ENCODE measurements at regions not wholly inside any gene's neighbourhood (a gene's known extent, or its start where the extent isn't known, plus 50 kb on each side); places are given as distances from the start of the nearest gene placed in this dataset.
"Not testable (repeated sequence)": the region's sequence is repeated elsewhere in the genome, so short reads cannot be mapped to it uniquely, and the experiment has no call there.

DNA sequence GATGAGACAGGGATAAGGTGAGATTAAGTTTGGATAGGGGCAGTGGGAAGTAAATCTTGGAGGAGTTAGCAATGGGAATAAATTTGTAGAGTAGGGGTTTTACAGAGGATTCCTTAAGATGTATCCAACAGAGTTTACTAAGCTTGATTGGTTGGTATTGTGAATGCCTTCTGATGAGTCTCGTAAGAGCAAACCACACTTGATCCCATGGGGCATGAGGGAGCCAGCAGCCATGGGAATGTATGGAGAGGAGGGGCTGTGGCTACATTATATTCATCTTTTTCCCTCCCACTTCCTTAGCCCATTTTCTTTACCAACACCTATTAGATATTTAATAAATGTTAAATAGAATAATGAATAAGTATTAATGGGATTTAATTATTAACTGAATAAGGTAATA lies 126.6 kb upstream of the NDST3 start:
- no peak for DNase-seq (ENCODE audit: low read depth)
- no peak overlapping the region for H3K4me3 ChIP-seq (ENCODE audit: low read depth, low read length)
- TF ChIP-seq, protein P1, sequence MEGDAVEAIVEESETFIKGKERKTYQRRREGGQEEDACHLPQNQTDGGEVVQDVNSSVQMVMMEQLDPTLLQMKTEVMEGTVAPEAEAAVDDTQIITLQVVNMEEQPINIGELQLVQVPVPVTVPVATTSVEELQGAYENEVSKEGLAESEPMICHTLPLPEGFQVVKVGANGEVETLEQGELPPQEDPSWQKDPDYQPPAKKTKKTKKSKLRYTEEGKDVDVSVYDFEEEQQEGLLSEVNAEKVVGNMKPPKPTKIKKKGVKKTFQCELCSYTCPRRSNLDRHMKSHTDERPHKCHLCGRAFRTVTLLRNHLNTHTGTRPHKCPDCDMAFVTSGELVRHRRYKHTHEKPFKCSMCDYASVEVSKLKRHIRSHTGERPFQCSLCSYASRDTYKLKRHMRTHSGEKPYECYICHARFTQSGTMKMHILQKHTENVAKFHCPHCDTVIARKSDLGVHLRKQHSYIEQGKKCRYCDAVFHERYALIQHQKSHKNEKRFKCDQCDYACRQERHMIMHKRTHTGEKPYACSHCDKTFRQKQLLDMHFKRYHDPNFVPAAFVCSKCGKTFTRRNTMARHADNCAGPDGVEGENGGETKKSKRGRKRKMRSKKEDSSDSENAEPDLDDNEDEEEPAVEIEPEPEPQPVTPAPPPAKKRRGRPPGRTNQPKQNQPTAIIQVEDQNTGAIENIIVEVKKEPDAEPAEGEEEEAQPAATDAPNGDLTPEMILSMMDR (conservative IDR thresholded peaks at IDR 0.05; ENCODE audit: low read depth, low read length), result no peak

DNA sequence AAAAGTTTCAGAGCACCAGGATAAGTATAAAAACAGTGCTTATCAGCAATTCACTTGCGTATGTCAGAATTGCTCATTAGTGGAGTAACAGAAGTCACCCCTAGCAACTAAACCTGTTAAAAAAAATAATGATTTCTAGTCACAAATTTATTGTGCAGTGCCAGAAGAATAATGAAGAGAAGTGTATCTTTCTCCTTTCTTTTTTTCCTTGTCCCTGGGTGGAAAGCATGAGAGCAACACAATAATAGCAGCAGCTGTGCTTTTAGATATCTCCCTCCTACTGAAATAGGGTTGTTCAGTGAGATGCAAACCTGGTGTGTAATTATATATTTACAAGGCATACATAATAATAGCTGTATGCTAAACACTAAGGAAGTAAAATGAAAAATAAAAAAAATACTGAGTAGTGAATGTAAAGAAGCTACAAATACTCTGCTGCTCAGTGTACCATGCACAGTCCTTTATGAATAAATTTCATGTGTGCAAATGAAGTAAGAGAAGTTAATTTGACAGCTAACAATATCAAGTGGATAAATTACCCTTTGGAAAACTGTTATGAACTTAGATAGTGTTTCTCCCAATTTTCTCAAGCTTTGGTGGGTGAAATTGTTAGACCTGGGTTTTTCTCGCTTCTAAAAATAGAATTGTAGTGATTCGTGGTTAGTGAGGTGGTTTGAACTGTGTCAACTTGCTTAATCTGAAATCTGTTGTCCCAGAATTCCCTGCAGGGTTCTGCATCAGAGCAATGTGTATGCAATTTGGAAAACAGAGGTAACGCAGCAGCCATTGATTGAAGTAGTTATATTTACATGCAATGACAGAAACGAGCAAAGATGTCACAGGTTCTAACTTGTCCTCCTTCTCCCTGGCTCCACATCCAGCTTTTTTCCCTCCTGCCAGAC lies 125.7 kb upstream of the NDST3 start:
- TF ChIP-seq, protein P1 (conservative IDR thresholded peaks at IDR 0.05; ENCODE audit: low read depth, low read length), result no peak
- H3K4me3 ChIP-seq (ENCODE audit: low read depth, low read length), result no peak overlapping the region
- no peak for DNase-seq (ENCODE audit: low read depth)

DNA sequence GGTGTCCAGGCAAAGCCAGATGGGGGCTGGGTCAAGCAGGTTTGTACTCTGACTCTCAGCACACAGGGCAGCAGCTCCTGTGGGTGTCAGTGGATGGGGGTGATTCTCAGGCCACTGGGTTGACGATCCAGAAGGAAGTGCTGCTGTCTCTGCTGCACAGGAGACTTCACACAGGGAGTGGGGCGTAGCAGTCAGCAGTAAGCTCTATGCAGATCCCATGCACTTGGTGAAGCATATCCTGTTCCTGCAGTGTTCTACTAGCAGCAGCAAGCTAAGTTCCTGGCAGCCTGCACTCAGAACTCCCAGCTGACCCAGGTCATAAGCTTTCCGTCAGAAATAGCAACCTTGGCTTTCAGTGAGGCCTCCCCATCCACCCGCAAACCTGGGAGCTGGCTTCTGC lies 117.6 kb upstream of the NDST3 start:
- TF ChIP-seq, protein P1 (conservative IDR thresholded peaks at IDR 0.05; ENCODE audit: low read depth, low read length), result no peak
- no peak for DNase-seq (ENCODE audit: low read depth)
- H3K4me3 ChIP-seq (ENCODE audit: low read depth, low read length), result no peak overlapping the region

DNA sequence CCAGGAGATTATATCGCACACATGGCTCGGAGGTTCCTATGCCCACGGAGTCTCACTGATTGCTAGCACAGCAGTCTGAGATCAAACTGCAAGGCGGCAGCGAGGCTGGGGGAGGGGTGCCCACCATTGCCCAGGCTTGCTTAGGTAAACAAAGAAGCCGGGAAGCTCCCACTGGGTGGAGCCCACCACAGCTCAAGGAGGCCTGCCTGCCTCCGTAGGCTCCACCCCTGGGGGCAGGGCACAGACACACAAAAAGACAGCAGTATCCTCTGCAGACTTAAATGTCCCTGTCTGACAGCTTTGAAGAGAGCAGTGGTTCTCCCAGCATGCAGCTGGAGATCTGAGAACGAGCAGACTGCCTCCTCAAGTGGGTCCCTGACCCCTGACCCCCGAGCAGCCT lies 112.0 kb upstream of the NDST3 start:
- not testable (repeated sequence) for DNase-seq (ENCODE audit: low read depth); H3K4me3 ChIP-seq (ENCODE audit: low read depth, low read length)

DNA sequence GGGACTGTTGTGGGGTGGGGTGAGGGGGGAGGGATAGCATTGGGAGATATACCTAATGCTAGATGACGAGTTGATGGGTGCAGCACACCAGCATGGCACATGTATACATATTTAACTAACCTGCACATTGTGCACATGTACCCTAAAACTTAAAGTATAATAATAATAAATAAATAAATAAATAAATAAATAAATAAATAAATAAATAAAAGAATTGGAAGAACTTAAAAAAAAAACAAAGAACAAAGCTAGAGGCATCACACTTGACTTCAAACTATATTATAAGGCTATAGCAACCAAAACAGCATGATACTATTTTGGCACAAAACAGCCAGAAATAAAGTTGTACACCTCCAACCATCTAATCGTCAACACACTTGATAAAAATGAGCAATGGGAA lies 106.5 kb upstream of the NDST3 start:
- H3K4me3 ChIP-seq (ENCODE audit: low read depth, low read length); DNase-seq (ENCODE audit: low read depth): not testable (repeated sequence)

DNA sequence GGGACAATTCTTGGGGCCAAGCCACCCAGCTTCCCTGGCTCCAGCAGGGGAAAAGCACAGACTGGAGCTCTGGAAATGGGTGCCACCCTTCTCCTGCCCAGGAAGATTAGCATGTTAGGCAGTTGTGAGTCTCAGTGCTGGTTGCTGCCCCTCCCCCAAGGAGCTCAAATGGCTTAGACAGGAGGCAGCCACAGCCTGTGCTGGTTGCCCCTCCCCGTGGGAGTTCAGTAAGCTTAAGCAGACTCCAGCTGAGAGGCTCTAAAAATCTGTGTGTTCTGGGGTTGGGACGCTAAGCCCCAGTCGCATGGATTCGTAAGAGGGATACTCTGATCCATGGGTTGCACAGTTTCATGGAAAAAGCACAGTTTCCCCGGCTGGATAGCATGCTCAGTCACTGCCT lies 92.7 kb upstream of the NDST3 start:
- no peak for DNase-seq (ENCODE audit: low read depth)
- H3K4me3 ChIP-seq (ENCODE audit: low read depth, low read length), result no peak overlapping the region
- TF ChIP-seq, protein P1 (conservative IDR thresholded peaks at IDR 0.05; ENCODE audit: low read depth, low read length), result no peak

DNA sequence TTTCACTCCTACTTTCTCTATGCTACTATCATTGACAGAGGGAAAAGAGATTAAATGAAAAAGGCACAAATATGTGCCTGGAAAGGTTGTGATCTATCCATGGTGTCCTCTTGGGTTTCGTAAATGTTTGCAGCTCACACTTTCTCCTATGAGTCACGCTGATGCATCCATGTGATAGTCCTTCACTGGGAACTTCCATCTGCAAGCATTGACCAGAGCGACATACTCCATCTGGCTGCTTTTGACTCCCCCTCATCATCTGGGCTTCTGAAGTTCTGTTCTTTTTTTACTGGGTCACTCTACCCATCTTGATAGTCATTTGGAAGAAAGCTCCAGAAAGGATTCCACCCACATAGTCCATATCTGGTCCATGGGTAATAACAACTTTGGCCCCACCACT lies 84.7 kb upstream of the NDST3 start:
- TF ChIP-seq, protein P1 (conservative IDR thresholded peaks at IDR 0.05; ENCODE audit: low read depth, low read length), result no peak

DNA sequence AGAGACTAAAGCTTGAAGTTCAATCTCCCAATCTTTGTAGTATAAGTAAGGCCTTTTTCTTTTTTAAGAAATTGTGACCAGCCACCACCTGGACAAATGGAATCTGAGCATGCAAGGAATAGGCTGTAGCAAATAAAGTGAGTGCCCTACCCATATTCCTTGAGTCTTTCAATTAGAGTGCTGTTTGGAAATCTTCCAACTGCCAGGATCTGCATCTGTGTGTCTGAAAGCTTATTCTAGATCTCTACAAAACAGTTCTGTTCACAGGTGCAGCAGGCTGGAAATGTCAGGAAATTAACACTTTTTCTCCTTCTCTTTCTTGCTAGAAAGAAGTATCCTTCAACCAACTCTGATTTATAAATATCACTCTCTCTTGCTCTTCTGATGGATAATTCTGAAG lies 76.7 kb upstream of the NDST3 start:
- TF ChIP-seq, protein P1 (conservative IDR thresholded peaks at IDR 0.05; ENCODE audit: low read depth, low read length), result no peak
- DNase-seq (ENCODE audit: low read depth), result no peak
- no peak overlapping the region for H3K4me3 ChIP-seq (ENCODE audit: low read depth, low read length)

More for the DNA sequence above, 84.7 kb upstream of the NDST3 start:
- no peak for DNase-seq (ENCODE audit: low read depth)
- H3K4me3 ChIP-seq (ENCODE audit: low read depth, low read length), result no peak overlapping the region

All from choroid plexus epithelial cell (primary cell).